Urothelium cell line (cell line): ENCODE measurements at regions not wholly inside any gene's neighbourhood (a gene's known extent, or its start where the extent isn't known, plus 50 kb on each side); places are given as distances from the start of the nearest gene placed in this dataset.
A peak's percentile ranks its signal among the peaks of the same experiment; 100 is the strongest.
"Not testable (repeated sequence)": the region's sequence is repeated elsewhere in the genome, so short reads cannot be mapped to it uniquely, and the experiment has no call there.

ENCODE experiments used
- DNase-seq: peaks from one replicate; pipeline ENCODE4 v3.0.0; 2011; ENCODE audit warnings: low spot score, mixed read lengths
- FAIRE-seq: peaks from 2 replicates; lab custom pipeline; 2011; peaks lifted over from hg19 to GRCh38; lab: Jason Lieb, UNC

- no peak for FAIRE-seq
- DNase-seq, result no peak
These were observed 699.7 kb downstream of the NTRK3 start for GRCh38 chr15:87556886-87557285.

DNA sequence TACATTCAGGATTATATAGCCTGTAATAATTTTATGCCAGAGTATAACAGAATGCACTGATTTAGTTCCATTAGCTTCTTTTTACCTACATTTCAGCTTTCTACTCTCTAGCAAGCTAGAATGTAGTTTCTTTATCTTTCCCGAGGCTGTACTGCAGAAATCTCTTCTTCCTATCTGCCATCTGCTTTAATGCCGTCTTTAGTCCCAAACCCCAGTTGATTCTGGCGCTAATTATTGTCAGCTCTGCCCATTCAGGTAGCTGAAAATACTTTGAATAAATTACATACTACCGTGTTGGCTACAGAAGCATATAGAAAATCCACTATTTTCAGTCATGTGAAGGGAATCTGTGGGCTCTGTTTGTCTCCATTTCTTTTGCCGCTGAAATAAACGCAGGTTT lies 706.7 kb downstream of the NTRK3 start:
- DNase-seq (no peak), FAIRE-seq (no peak)

- FAIRE-seq, result no peak
- DNase-seq, result no peak
These were observed 707.2 kb downstream of the NTRK3 start for GRCh38 chr15:87549296-87549695.

DNA sequence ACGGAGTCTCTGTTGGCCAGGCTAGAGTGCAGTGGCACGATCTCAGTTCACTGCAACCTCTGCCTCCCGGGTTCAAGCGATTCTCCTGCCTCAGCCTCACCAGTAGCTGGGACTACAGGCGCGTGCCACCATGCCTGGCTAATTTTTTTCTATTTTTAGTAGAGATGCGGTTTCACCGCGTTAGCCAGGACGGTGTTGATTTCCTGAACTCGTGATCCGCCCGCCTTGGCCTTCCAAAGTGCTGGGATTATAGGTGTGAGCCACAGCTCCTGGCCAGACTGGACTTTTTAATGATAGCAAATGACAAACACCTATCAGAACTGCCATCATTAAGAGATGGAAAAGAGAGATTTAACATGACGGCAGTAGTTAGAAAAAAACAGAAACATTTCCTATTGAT lies 707.9 kb downstream of the NTRK3 start:
- not testable (repeated sequence) for DNase-seq, FAIRE-seq

- DNase-seq, result no peak
These were observed 708.9 kb downstream of the NTRK3 start for GRCh38 chr15:87547470-87548181.

GRCh38 chr15:87538327-87538834 lies 718.2 kb downstream of the NTRK3 start:
- DNase-seq (no peak), FAIRE-seq (no peak)

More at GRCh38 chr15:87547470-87548181, 708.9 kb downstream of the NTRK3 start:
- FAIRE-seq, result peak; percentile 35

DNA sequence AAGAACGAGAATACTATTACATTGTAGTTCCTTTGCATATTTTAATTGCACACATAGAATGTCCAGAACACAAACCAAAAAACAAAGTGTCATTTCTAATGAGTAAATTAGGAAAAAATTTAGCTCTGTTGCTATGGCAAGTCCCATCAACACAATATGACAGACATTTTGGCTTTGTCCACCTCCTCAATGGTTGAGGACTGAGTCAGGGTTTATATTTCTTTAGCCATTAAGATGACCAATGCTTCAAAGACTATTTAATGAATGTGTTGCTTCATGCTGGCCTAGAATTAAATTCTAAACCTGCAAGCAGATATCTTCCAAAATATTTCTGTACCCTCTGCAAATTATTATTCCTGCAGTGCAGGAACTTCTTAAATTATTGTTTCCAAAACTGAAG lies 719.2 kb downstream of the NTRK3 start:
- DNase-seq (no peak), FAIRE-seq (no peak)

- not testable (repeated sequence) for DNase-seq, FAIRE-seq
These were observed 722.9 kb downstream of the NTRK3 start for GRCh38 chr15:87533637-87534036.

GRCh38 chr15:87528873-87529272 lies 727.7 kb downstream of the NTRK3 start:
- no peak for FAIRE-seq
- no peak for DNase-seq

DNA sequence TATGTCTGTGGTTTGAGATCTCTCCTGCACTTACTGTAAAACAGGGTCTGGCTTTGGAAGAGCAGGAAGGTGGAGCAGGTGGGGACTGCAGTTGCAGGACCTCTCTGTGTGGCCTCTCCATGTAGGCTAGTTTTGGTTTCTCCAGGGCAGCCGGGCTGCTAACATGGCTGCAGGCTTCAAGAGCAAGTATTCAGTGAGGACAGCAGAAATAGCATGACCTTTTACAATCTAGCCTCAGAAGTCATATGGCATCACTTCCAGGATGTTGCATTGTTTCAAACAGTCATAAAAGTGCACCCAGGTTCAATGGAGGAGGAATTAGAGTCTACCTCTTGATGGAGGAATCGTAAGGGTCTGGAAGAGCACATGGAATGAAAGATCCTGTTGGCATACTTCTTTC lies 728.7 kb downstream of the NTRK3 start:
- FAIRE-seq (peak; percentile 27), DNase-seq (peak; percentile 32)

DNA sequence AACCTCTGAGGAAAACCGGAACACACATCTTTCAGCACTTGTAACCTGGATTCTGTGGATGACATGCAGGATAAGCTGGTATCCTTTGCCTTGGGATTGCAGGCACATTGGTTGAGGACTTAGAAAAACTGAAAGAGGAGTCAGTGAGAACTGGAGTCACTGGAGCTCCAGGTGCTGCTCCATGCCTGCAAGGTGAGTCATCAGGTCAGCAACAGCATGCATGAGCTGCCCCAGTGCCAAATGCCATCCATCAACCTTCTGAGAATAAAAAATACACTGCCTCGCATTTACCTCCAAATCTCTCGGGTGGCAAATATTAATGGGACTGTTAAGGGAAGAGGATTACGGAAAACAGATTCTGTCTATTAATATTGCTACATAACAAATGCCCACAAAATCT lies 729.1 kb downstream of the NTRK3 start:
- DNase-seq (peak; percentile 86), FAIRE-seq (no peak)

DNA sequence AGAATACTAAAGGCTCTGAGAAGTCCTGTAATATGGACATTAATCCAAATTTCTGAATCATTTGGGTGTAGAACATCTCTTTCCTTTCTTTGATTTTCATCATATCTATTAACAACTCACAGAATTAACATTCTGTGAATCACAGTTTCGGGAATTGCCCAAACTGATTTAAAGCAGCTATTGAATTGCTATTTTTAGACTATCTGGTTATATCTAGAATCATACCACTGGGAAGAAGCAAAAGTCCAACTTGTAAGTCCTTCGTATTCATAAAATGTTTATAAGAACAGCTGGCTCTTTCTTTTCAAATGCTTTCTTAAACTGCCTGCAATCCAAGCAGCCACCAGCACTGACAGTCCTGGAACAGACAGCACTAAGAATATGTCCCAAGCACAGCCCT lies 733.0 kb downstream of the NTRK3 start:
- FAIRE-seq (no peak), DNase-seq (no peak)

DNA sequence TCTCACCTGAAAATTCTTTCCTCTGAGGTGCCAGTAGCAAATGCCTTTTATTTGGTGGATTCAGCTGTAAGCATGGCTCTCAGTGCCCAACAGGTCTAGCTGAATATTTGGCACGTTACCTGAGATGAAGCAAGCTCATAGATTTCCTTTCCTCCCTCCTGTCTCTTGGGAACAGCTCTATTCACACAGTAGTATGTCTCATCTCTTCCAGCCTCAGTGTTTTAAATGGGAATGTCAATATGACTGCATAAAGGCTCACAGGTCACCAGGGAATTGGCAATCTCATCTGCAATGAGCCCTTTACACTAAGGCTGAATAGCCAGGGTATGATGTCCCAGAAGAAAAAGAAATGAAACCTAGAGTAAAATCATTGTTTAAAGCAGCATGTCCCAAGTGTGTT lies 733.5 kb downstream of the NTRK3 start:
- FAIRE-seq (no peak), DNase-seq (no peak)

- no peak for DNase-seq
- FAIRE-seq, result no peak
These were observed 737.6 kb downstream of the NTRK3 start for GRCh38 chr15:87518957-87519356.

DNA sequence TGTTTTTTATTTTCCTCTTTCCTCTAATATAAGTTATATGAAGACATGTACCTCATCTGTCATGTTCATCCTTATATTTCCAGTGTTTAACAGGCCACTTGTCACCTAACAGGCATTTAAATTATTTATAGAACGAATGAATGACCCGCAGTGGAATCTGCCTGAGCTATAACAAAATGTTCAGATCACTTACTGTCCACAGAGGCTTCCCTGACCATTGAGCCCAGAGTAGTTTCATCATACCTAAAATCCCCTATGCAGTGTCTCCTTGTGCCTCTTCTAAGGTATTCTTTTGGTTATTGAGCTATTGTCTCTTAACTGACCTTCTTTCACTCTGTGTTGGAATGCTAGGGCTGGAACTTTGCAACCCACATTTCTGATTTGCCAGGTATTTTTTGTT lies 748.5 kb downstream of the NTRK3 start:
- FAIRE-seq, result no peak
- no peak for DNase-seq

DNA sequence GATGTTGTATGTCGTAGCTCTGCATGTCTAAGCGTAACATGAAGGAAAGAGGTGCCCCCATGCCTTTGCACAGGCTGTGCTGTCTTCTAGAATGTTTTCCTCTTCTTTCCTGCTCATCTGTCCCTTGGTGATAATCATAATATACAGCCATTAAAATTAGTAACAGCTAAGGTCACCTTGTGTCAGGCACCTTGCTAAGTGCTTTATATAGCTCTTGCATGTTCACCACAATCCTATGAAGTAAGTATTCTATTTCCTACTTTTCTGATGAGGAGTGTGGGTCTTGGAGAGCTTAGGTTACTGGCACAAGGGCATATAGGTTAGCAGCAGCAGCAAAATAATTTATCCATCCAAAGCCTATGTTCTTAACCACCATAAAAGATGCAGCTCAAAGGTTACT lies 754.4 kb downstream of the NTRK3 start:
- no peak for DNase-seq
- FAIRE-seq, result no peak

- FAIRE-seq (no peak), DNase-seq (no peak)
These were observed 756.3 kb downstream of the NTRK3 start for GRCh38 chr15:87500240-87500639.

DNA sequence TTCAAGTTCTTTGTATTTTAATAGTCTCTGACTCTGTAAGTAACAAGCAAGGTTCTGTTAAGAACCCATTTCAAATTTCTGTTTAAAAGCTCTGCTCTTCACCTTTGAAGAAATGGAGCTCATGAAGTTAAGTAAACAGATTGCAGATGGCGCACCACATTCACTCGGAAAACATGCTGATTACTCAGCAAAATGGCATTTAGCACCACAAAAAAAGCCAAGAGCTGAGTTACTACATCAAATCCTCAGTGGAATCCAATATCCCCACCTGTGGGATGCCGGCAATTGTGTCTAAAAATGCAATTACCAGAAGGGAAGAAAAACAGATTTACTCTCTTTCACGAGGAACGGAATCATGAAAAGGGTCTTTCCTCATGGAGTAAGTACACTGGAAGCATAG lies 758.0 kb downstream of the NTRK3 start:
- no peak for FAIRE-seq

DNA sequence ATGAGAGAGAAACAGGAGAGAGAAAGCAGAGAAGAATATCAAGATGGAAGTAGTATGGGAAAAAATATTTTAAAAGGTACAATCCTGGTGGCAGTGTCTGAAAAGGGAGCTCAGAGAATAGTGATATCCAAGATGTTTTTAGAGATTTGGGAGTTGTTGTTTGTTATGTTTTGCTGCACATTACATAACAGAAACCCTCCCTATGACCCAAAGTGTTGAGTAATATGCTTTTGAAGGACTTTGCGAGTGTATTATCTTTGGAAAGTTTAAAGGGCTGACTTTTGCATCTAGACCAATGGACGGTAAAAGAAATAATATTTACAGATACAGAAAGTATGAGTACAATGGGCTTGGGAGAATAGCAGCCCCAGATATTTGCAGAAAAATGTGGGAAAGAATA lies 759.7 kb downstream of the NTRK3 start:
- no peak for DNase-seq
- FAIRE-seq, result no peak

More for the DNA sequence above, 758.0 kb downstream of the NTRK3 start:
- peak; percentile 49 for DNase-seq

DNA sequence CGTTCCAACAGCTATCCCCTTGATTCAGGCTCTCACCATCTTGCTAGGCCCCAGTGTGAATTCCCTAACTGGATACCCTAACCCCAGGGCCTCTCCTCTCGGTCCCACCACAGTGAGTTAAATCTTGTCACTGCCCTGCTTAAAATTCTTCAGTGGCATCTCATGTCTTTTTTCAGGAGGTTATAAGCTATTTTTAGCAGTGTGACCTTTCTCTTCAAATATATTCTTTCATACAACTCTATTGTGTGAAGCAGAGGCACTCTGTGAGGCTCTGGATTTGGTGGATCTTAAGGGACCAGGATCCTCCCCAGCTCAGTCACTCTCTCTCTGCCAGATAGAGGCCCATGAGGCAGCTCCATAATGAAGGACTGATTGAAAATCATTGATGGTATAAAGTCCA lies 760.4 kb downstream of the NTRK3 start:
- FAIRE-seq, result no peak
- no peak for DNase-seq

- DNase-seq, result no peak
- FAIRE-seq, result no peak
These were observed 762.7 kb downstream of the NTRK3 start for GRCh38 chr15:87493803-87494202.

GRCh38 chr15:87492321-87492720 lies 764.2 kb downstream of the NTRK3 start:
- no peak for FAIRE-seq
- no peak for DNase-seq

DNA sequence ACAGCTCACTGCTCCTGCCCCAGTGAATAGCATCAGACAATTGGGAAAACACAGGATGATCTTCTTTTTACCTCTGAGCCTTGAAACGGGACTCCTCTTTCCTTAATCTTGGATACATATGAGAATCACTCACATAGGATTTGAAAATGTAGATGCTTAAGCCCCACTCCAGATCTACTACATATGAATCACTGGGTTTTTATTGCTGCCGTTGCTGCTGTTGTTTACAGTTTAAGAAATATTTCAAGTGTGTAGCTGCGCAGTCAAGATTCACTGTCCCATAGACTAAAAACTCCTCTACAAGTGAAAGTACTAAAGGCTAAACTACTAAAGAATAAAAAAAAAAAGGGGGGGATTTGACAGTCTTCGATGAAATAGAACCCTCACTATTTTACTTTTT lies 765.9 kb downstream of the NTRK3 start:
- FAIRE-seq (no peak), DNase-seq (no peak)
